GM13977 (cell line): ENCODE measurements at regions not wholly inside any gene's neighbourhood (a gene's known extent, or its start where the extent isn't known, plus 50 kb on each side); places are given as distances from the start of the nearest gene placed in this dataset.
"Not testable (repeated sequence)": the region's sequence is repeated elsewhere in the genome, so short reads cannot be mapped to it uniquely, and the experiment has no call there.

ENCODE experiments used
- DNase-seq: peaks from one replicate; pipeline ENCODE4 v3.0.0; 2012; ENCODE audit warnings: low spot score
- in situ Hi-C: fragments of 300-500 bp; cut with MboI; formaldehyde crosslinking; loops from one replicate; pipeline ENCODE4 v1.12.0; 2022; ENCODE audit warnings: low sequenced_read_pairs, low pct_unique_long_range_greater_than_20kb, mixed read lengths, inconsistent platforms; ENCODE audit not compliant: unreplicated experiment
- TF ChIP-seq, protein P1 (sequence below): IDR thresholded peaks from 2 replicates; pipeline ENCODE4 v1.5.1; 2012; ENCODE audit warnings: mild to moderate bottlenecking, control low read depth; ENCODE audit not compliant: insufficient read depth; ENCODE audit errors: extremely low read depth, missing control alignments

GRCh38 chr7:149595078-149595477, 97.5 kb upstream of the ZNF746 start:
- in situ Hi-C loops: no loop called here

DNA sequence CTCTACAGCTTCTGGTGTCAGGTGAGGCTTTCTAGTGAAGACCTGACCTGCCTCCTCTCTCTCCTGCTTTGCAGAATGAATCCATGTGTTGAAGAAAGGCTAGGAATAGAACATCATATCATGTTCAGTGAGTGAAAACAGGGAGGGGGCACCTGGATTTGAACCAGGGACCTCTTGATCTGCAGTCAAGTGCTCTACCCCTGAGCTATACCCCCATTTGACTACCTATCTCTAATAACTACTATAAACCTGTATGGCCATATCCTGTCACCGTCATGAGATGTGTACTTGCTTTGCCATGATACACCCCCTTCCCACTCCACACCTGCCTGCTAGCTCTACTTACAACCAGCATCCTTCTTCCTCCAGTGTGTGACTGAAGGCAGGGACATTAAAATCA, 91.3 kb upstream of the ZNF746 start:
- TF ChIP-seq, protein P1, sequence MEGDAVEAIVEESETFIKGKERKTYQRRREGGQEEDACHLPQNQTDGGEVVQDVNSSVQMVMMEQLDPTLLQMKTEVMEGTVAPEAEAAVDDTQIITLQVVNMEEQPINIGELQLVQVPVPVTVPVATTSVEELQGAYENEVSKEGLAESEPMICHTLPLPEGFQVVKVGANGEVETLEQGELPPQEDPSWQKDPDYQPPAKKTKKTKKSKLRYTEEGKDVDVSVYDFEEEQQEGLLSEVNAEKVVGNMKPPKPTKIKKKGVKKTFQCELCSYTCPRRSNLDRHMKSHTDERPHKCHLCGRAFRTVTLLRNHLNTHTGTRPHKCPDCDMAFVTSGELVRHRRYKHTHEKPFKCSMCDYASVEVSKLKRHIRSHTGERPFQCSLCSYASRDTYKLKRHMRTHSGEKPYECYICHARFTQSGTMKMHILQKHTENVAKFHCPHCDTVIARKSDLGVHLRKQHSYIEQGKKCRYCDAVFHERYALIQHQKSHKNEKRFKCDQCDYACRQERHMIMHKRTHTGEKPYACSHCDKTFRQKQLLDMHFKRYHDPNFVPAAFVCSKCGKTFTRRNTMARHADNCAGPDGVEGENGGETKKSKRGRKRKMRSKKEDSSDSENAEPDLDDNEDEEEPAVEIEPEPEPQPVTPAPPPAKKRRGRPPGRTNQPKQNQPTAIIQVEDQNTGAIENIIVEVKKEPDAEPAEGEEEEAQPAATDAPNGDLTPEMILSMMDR: no peak
- DNase-seq: no peak
- in situ Hi-C loops: no loop called here

More at GRCh38 chr7:149595078-149595477, 97.5 kb upstream of the ZNF746 start:
- DNase-seq: no peak
- TF ChIP-seq, protein P1: no peak

- TF ChIP-seq, protein P1: no peak
- no peak for DNase-seq
- in situ Hi-C loops: no loop called here
Observed at GRCh38 chr7:149586646-149587645, 89.3 kb upstream of the ZNF746 start.

DNA sequence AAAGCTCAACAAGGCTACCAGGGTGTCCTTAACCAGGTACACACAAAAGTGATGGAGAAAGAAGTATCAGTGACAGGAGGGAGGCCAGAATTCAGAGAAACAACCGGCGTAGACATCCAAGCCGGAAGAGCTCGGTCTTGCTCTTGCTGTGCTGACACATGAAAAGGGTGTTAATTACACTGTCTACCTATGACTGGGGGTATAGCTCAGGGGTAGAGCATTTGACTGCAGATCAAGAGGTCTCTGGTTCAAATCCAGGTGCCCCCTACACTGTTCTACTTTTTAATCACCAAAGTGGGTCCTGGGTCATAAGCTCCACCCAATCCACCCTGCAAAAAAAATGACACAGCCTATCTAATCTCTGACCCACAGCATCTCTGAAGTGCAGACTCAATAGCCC, 86.9 kb upstream of the ZNF746 start:
- in situ Hi-C loops: no loop called here
- TF ChIP-seq, protein P1: no peak
- DNase-seq: no peak

DNA sequence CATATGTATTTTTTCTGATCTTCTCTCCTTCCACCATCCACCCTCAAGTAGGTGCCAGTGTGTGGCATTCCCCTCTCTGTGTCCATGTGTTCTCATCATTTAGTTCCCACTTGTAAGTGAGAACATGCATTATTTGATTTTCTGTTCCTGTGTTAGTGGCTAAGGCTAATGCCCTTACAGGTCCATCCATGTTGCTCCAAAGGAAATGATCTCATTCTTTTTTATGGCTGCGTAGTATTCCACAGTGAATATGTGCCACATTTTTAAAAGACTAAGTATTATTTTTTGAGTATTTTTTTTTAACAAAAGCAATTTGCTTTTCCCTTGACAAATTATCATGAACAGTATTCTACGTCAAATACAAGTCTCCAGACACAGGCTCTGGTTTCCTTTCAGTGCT, 86.4 kb upstream of the ZNF746 start:
- TF ChIP-seq, protein P1: no peak
- DNase-seq: no peak
- in situ Hi-C loops: no loop called here

GRCh38 chr7:149580328-149580727, 82.7 kb upstream of the ZNF746 start:
- no peak for DNase-seq
- in situ Hi-C loops: no loop called here
- TF ChIP-seq, protein P1: no peak

- in situ Hi-C loops: not testable (repeated sequence)
Observed at GRCh38 chr7:149579365-149579764, 81.8 kb upstream of the ZNF746 start.

DNA sequence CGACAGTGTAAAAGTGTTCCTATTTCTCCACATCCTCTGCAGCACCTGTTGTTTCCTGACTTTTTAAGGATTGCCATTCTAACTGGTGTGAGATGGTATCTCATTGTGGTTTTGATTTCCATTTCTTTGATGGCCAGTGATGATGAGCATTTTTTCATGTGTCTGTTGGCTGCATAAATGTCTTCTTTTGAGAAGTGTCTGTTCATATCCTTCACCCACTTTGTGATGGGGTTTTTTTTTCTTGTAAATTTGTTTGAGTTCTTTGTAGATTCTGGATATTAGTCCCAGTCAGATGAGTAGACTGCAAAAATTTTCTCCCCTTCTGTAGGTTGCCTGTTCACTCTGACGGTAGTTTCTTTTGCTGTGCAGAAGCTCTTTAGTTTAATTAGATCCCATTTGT, 76.8 kb upstream of the ZNF746 start:
- in situ Hi-C loops: not testable (repeated sequence)

More at GRCh38 chr7:149579365-149579764, 81.8 kb upstream of the ZNF746 start:
- DNase-seq: not testable (repeated sequence)

More for the DNA sequence above, 76.8 kb upstream of the ZNF746 start:
- not testable (repeated sequence) for DNase-seq
